NT2/D1 (cell line): ENCODE measurements at regions not wholly inside any gene's neighbourhood (a gene's known extent, or its start where the extent isn't known, plus 50 kb on each side); places are given as distances from the start of the nearest gene placed in this dataset.

ENCODE experiments used
- SUZ12 ChIP-seq: IDR thresholded peaks from 2 replicates; pipeline ENCODE4 v1.6.1; 2011; ENCODE audit not compliant: insufficient read length, insufficient read depth; ENCODE audit errors: extremely low read depth
- YY1 ChIP-seq: IDR thresholded peaks from 2 replicates; pipeline ENCODE4 v1.6.1; 2011; ENCODE audit not compliant: insufficient read length, insufficient read depth
- ZNF274 ChIP-seq: IDR thresholded peaks from 2 replicates; pipeline ENCODE4 v1.6.1; 2011; ENCODE audit warnings: mild to moderate bottlenecking, low read depth, low read length

DNA sequence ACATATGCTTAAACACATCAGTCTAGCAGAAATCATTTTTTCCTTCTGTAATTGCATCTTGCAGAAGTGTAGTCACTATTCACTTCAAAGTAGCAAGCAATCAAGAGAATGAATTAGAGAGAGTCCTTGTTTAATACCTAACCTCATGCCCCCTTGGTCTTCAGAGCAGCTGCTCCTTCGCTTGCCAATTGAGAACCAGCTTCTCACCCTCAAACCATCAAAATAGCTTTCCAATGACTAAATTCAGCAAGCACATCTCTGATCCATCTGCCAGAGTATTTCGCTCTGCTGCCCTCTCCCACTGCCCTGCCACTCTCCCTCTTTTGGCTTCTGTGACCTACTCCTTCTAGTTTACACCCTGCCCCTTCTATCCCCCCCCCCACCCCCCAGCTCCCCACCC is 120.7 kb upstream of the AGAP1 start:
- no peak for TF ChIP-seq ZNF274
- TF ChIP-seq YY1, result no peak
- TF ChIP-seq SUZ12, result no peak
